ENCODE measurements at regions not wholly inside any gene's neighbourhood (a gene's known extent, or its start where the extent isn't known, plus 50 kb on each side); places are given as distances from the start of the nearest gene placed in this dataset.
"Not testable (repeated sequence)": the region's sequence is repeated elsewhere in the genome, so short reads cannot be mapped to it uniquely, and the experiment has no call there.

DNA sequence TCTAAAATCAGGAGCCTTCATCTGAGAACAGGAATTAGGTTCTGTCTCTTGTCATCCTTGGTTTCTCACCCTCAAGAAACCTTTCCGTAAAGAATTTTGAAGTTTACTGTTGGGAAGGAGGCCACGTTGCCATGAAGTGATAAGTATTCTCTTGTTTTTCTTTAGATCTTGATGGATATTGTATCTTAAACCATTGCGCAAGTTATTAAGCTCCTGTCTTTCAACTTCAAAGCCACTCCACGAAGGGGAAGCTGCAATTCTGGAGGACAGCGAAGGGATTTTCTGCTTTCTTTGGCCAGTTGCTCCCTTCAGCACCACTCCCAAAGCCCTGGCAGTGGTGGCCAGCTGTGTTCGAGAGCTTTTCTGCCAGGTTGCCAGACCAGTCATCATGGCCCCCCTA, 198.1 kb upstream of the EXOC2 start:
- TF ChIP-seq SPI1 (IDR thresholded peaks at IDR 0.05; ENCODE audit: low read depth, low read length) (no peak), POLR2A (IDR thresholded peaks at IDR 0.05; ENCODE audit: low read depth, low read length) (no peak), PAX5 (IDR thresholded peaks at IDR 0.05; ENCODE audit: insufficient read depth, low read length, severe bottlenecking) (no peak), POU2F2 (IDR thresholded peaks at IDR 0.05; ENCODE audit: low read depth, low read length) (no peak), TAF1 (IDR thresholded peaks at IDR 0.05; ENCODE audit: low read depth, low read length) (no peak), POLR2AphosphoS5 (IDR thresholded peaks at IDR 0.05; ENCODE audit: low read depth, low read length) (no peak)
- FAIRE-seq, result no peak
- no peak for DNase-seq (ENCODE audit: insufficient read length, low spot score)

DNA sequence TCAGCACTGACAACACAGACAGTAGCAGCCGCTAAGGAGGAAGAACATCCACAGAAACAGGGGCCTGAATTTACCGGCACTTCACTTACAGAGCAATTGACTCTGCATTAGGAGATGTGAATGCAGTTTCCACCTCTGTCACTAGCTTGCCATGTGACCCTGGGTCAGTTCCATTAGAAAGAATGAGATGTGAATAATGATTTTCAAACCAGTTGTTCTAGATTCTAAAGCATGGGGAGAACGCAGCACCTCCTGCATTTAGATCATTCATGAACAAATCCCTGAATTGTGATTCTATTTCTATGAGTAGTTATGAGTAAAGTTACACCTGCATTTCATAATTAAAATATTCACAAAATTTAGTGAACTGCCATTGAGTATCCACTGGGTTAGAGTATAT, 197.3 kb upstream of the EXOC2 start:
- no peak for TF ChIP-seq POU2F2 (IDR thresholded peaks at IDR 0.05; ENCODE audit: low read depth, low read length)
- no peak for TF ChIP-seq POLR2AphosphoS5 (IDR thresholded peaks at IDR 0.05; ENCODE audit: low read depth, low read length)
- no peak for TF ChIP-seq PAX5 (IDR thresholded peaks at IDR 0.05; ENCODE audit: insufficient read depth, low read length, severe bottlenecking)
- no peak for TF ChIP-seq TAF1 (IDR thresholded peaks at IDR 0.05; ENCODE audit: low read depth, low read length)
- TF ChIP-seq POLR2A (IDR thresholded peaks at IDR 0.05; ENCODE audit: low read depth, low read length), result no peak
- no peak for TF ChIP-seq SPI1 (IDR thresholded peaks at IDR 0.05; ENCODE audit: low read depth, low read length)
- no peak for DNase-seq (ENCODE audit: insufficient read length, low spot score)
- FAIRE-seq, result no peak

DNA sequence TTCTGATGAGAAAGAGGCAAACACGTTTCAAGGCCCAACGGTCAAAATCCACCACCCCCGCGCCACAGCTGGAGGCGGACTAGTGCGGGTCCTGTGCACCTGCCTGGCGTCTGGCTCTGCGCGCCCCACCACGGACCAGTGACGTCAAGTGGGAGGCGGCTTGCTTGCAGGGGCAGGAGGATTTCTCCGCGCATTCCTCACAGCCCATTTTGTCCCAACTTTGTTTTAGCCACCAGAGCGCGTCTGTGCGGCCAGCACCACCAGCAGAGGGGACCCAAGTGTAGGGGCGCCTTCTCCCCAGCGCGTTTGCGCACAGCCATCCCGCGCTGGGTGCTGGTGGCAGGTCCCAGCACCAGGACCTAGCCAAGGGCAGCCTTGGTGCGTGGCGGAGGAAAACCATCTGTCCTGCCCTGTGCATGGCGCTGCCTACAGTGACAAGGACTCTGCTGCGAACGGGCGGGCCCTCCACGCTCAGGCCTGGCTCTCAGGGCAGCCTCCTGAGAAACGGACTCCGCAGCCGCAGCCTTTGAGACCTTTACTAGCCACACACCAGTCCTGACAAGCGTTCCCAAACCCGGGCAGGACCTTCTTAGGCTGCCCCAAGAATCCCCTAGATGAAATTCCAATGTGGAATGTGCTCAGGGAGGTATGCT, 194.8 kb upstream of the EXOC2 start:
- DNase-seq (ENCODE audit: insufficient read length, low spot score) (no peak), FAIRE-seq (no peak)
- TF ChIP-seq PAX5 (IDR thresholded peaks at IDR 0.05; ENCODE audit: insufficient read depth, low read length, severe bottlenecking) (no peak), POLR2AphosphoS5 (IDR thresholded peaks at IDR 0.05; ENCODE audit: low read depth, low read length) (no peak), POLR2A (IDR thresholded peaks at IDR 0.05; ENCODE audit: low read depth, low read length) (no peak), TAF1 (IDR thresholded peaks at IDR 0.05; ENCODE audit: low read depth, low read length) (no peak), SPI1 (IDR thresholded peaks at IDR 0.05; ENCODE audit: low read depth, low read length) (no peak), POU2F2 (IDR thresholded peaks at IDR 0.05; ENCODE audit: low read depth, low read length) (no peak)

DNA sequence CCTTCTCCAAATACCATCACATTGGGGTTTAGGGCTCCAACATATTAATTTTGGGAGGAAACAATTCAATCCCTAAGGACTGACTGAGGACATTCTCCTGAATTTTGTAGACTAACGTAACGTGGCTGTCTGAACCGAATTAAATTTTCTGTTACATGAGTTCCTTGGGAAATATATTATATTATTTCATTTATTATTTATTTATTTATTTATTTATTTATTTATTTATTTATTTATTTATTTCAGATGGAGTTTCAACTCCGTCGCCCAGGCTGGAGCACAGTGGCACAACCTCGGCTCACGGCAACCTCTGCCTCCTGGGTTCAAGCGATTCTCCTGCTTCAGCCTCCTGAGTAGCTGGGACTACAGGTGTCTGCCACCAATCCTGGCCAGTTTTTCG, 193.2 kb upstream of the EXOC2 start:
- not testable (repeated sequence) for FAIRE-seq; DNase-seq (ENCODE audit: insufficient read length, low spot score)

DNA sequence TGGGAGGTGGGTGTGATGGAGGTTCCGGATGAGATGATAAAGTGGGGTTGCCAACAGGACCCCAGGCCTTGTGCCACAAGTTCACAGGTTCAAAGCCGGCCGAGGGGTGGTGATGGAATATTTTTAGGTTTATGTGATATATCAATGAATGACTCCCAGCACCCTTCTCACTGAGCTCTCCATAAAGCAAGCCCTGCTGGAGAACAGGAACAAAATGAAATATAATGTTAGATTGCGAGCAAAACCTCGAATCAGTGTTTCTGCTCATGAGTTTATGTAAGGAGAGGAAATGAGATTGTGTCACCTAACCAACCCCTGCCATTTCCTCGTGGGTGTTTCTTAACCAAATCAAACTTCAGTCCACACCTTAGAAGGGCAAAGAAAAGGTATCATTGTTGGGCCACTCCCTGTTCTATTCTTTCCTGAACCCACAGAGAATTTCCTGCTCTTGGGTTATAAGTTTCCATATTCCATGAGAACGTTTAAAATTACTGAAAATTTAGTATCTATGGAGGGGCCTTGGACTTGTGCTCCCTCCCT, 192.2 kb upstream of the EXOC2 start:
- FAIRE-seq (no peak), DNase-seq (ENCODE audit: insufficient read length, low spot score) (no peak)

DNA sequence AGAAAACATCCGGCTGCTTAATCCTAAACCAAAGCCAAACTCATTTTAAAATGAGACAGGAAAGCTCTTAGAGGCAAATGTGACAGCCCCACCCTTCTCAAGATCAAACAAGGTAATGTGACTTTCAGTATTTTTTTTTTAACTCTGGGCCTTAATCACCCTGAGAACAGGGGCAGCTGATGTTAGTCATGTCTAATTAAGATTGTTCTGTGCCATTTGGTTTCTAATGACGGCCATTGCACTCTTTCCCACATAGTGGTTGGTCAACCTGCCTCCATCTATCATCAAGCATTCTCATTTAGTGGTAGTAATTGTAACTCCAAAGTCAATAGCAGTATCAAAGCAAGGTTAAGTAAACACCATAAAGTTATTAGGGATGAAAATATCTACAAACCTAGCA, 191.6 kb upstream of the EXOC2 start:
- DNase-seq (ENCODE audit: insufficient read length, low spot score), result no peak
- no peak for TF ChIP-seq POU2F2 (IDR thresholded peaks at IDR 0.05; ENCODE audit: low read depth, low read length)
- no peak for TF ChIP-seq POLR2AphosphoS5 (IDR thresholded peaks at IDR 0.05; ENCODE audit: low read depth, low read length)
- TF ChIP-seq PAX5 (IDR thresholded peaks at IDR 0.05; ENCODE audit: insufficient read depth, low read length, severe bottlenecking), result no peak
- TF ChIP-seq TAF1 (IDR thresholded peaks at IDR 0.05; ENCODE audit: low read depth, low read length), result no peak
- no peak for TF ChIP-seq SPI1 (IDR thresholded peaks at IDR 0.05; ENCODE audit: low read depth, low read length)
- TF ChIP-seq POLR2A (IDR thresholded peaks at IDR 0.05; ENCODE audit: low read depth, low read length), result no peak
- no peak for FAIRE-seq

More for the DNA sequence above, 192.2 kb upstream of the EXOC2 start:
- no peak for TF ChIP-seq POLR2A (IDR thresholded peaks at IDR 0.05; ENCODE audit: low read depth, low read length)
- TF ChIP-seq PAX5 (IDR thresholded peaks at IDR 0.05; ENCODE audit: insufficient read depth, low read length, severe bottlenecking), result no peak
- TF ChIP-seq SPI1 (IDR thresholded peaks at IDR 0.05; ENCODE audit: low read depth, low read length), result no peak
- no peak for TF ChIP-seq POLR2AphosphoS5 (IDR thresholded peaks at IDR 0.05; ENCODE audit: low read depth, low read length)
- TF ChIP-seq TAF1 (IDR thresholded peaks at IDR 0.05; ENCODE audit: low read depth, low read length), result no peak
- TF ChIP-seq POU2F2 (IDR thresholded peaks at IDR 0.05; ENCODE audit: low read depth, low read length), result no peak

DNA sequence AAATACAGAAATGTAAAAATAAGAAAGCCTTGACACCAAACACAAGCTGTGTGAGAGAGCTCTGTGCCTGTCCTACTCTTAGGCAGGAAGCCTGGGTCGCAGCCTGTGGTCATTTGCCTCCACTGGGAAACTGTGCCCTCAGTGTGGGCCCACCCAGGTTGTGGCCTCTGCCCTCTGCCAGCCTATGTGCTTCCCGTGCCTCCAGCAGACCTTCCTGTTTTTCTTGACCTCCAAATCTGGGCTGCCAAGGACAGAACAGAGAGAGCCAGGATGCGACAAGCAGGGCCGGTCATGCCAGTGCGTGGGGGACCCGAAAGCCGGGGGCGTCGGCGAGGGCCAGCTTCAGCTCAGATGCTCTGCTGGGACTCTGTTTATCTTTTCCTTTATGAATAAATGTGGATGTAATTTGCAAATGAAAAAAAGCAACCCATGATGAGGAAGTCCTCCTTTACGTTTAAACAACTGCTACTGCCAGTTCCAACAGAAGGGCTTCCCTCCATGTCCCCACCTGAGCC, 189.2 kb upstream of the EXOC2 start:
- DNase-seq (ENCODE audit: insufficient read length, low spot score), result no peak
- FAIRE-seq, result no peak
- TF ChIP-seq SPI1 (IDR thresholded peaks at IDR 0.05; ENCODE audit: low read depth, low read length) (no peak), TAF1 (IDR thresholded peaks at IDR 0.05; ENCODE audit: low read depth, low read length) (no peak), PAX5 (IDR thresholded peaks at IDR 0.05; ENCODE audit: insufficient read depth, low read length, severe bottlenecking) (no peak), POU2F2 (IDR thresholded peaks at IDR 0.05; ENCODE audit: low read depth, low read length) (no peak), POLR2A (IDR thresholded peaks at IDR 0.05; ENCODE audit: low read depth, low read length) (no peak), POLR2AphosphoS5 (IDR thresholded peaks at IDR 0.05; ENCODE audit: low read depth, low read length) (no peak)

DNA sequence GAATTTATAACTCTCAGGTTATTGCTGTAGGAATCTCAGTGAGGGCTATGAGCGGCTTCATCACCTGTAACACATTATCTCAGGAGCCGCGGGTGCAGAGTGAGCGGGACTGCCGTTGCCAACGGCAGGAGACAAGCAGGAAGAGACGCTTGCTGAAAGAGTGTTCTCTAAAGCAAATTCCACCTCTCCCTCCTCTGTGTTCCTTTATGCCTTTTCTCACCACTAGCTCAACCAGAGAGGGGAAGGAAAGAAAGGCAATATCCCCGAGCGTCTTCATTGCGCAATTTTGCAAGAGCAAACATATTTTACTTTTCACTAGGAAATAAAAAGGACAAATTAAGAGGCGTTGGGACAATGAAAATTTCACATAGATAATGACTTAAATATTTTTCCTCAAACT, 185.2 kb upstream of the EXOC2 start:
- TF ChIP-seq POLR2AphosphoS5 (IDR thresholded peaks at IDR 0.05; ENCODE audit: low read depth, low read length) (no peak), SPI1 (IDR thresholded peaks at IDR 0.05; ENCODE audit: low read depth, low read length) (no peak), PAX5 (IDR thresholded peaks at IDR 0.05; ENCODE audit: insufficient read depth, low read length, severe bottlenecking) (no peak)
- DNase-seq (ENCODE audit: insufficient read length, low spot score) (no peak), FAIRE-seq (no peak)

DNA sequence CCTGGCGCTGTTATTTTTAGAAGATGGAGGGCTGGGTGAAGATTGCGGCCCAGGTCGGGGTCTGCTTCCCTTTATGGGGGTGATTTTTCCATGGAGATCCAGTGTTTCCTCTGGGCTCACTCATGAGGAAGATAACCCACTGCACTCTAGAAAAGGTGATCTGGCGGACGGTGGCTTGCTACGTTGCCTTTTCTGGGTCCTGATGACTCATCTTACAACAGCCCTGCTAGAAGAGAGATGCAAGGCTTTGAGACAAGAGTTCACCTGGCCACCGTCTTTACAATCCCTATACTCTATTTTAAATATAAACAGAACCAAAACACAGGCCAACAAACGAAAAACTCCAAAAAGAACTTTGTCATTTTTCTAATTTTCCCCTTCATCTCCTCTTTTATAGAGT, 182.1 kb upstream of the EXOC2 start:
- no peak for DNase-seq (ENCODE audit: insufficient read length, low spot score)
- no peak for FAIRE-seq
- TF ChIP-seq TAF1 (IDR thresholded peaks at IDR 0.05; ENCODE audit: low read depth, low read length) (no peak), POU2F2 (IDR thresholded peaks at IDR 0.05; ENCODE audit: low read depth, low read length) (no peak), PAX5 (IDR thresholded peaks at IDR 0.05; ENCODE audit: insufficient read depth, low read length, severe bottlenecking) (no peak), SPI1 (IDR thresholded peaks at IDR 0.05; ENCODE audit: low read depth, low read length) (no peak), POLR2AphosphoS5 (IDR thresholded peaks at IDR 0.05; ENCODE audit: low read depth, low read length) (no peak), POLR2A (IDR thresholded peaks at IDR 0.05; ENCODE audit: low read depth, low read length) (no peak)

DNA sequence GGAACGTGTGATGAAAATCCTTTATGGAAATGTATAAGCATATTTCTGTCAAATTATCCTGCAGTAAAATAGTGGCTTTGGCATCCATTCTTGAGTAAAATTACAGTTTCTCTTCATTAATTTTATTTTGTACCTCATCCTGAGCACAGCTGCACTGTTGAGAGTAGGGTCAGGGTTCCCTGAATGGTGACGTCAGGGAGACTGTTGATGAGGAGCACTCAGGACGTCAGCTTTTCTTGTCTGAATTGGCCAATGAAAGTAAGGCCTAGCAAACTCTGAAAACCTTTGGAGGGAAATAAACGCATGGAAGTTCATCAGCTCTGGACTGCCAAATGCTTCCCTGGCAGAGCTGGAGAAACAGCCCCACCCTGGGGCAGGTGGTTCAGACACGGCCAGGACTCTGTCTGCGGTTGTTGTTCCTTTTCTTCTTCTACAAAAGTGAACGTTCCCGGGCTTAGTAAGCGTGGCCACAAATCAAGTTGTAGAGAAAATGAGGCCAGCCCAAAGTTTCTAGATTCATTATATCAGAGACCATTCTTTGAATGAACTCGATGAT, 179.7 kb upstream of the EXOC2 start:
- DNase-seq (ENCODE audit: insufficient read length, low spot score), result no peak
- TF ChIP-seq POLR2AphosphoS5 (IDR thresholded peaks at IDR 0.05; ENCODE audit: low read depth, low read length) (no peak), TAF1 (IDR thresholded peaks at IDR 0.05; ENCODE audit: low read depth, low read length) (no peak), SPI1 (IDR thresholded peaks at IDR 0.05; ENCODE audit: low read depth, low read length) (no peak), PAX5 (IDR thresholded peaks at IDR 0.05; ENCODE audit: insufficient read depth, low read length, severe bottlenecking) (no peak), POLR2A (IDR thresholded peaks at IDR 0.05; ENCODE audit: low read depth, low read length) (no peak), POU2F2 (IDR thresholded peaks at IDR 0.05; ENCODE audit: low read depth, low read length) (no peak)
- FAIRE-seq, result no peak
